GM12878 (cell line): ENCODE measurements at regions not wholly inside any gene's neighbourhood (a gene's known extent, or its start where the extent isn't known, plus 50 kb on each side); places are given as distances from the start of the nearest gene placed in this dataset.

Experiments used
- ATAC-seq: fragments of 200-7000 bp; cut with Tn5 transposase; 3 replicates; pipeline ENCODE4 v1.9.1; 2020; ENCODE audit warnings: mild to moderate bottlenecking, moderate library complexity
- BruUV-seq: library from RNA; stranded (reverse); fragments of 400-500 nt; replicated peaks from 2 replicates; lab custom pipeline; 2021; lab: Mats Ljungman, UMichigan
- CTCF ChIA-PET: fragments of 300-600 bp; sonication (Branson Sonifier 250); formaldehyde crosslinking; extraction: SDS; loops from one replicate; lab custom pipeline; 2021; ENCODE audit warnings: inconsistent platforms; lab: Yijun Ruan, JAX
- POLR2A ChIA-PET: fragments of 350-600 bp; formaldehyde crosslinking; extraction: SDS; loops from one replicate; lab custom pipeline; 2021; ENCODE audit warnings: inconsistent platforms; lab: Charles Lee
- RAD21 ChIA-PET: fragments of 300-600 bp; sonication (Branson Sonifier 250); formaldehyde crosslinking; loops from one replicate; lab custom pipeline; 2023; ENCODE audit warnings: antibody characterized with exemption; ENCODE audit not compliant: unreplicated experiment; lab: Charles Lee
- SMC1A ChIA-PET: fragments of 300-600 bp; sonication (Branson Sonifier 250); formaldehyde crosslinking; loops from one replicate; lab custom pipeline; 2023; ENCODE audit not compliant: unreplicated experiment, uncharacterized antibody; lab: Charles Lee
- DNase-seq: peaks from one replicate; pipeline ENCODE4 v3.0.0-alpha.2; 2011; ENCODE audit warnings: low read depth, low spot score
- FAIRE-seq: peaks from 3 replicates; lab custom pipeline; 2011; peaks lifted over from hg19 to GRCh38; lab: Jason Lieb, UNC
- H2AFZ ChIP-seq: 2 replicates; pipeline ENCODE4 v1.6.0; 2011; ENCODE audit warnings: low read depth, low read length, control low read depth; ENCODE audit not compliant: control insufficient read depth
- H3K27ac ChIP-seq: 2 replicates; pipeline ENCODE4 v1.5.1; 2011; ENCODE audit warnings: control low read depth; ENCODE audit not compliant: control insufficient read depth, insufficient read depth
- H3K27me3 ChIP-seq, 2 experiments: replicated peaks in 1 of 2; 2 replicates each; pipeline versions ENCODE4 v1.6.0 to v1.6.1; 2011; ENCODE audit warnings: low read length in 1 of 2; ENCODE audit not compliant: control insufficient read depth in 2 of 2, insufficient read depth in 2 of 2
- H3K36me3 ChIP-seq, 2 experiments: 2 replicates each; pipeline ENCODE4 v1.5.1; 2011; ENCODE audit warnings: low read length in 1 of 2; ENCODE audit not compliant: control insufficient read depth in 2 of 2, insufficient read depth in 2 of 2
- H3K4me1 ChIP-seq: 2 replicates; pipeline ENCODE4 v1.6.1; 2011; ENCODE audit warnings: mild to moderate bottlenecking, low read length, moderate library complexity, mixed read lengths; ENCODE audit not compliant: control insufficient read depth, insufficient read depth
- H3K4me2 ChIP-seq: 2 replicates; pipeline ENCODE4 v1.6.0; 2011; ENCODE audit warnings: control low read depth; ENCODE audit not compliant: control insufficient read depth, insufficient read depth
- H3K4me3 ChIP-seq: fragments of 200-600 bp; sonication (generic); 2 replicates; pipeline ENCODE4 v1.5.1; 2016
- H3K79me2 ChIP-seq: 2 replicates; pipeline ENCODE4 v1.6.0; 2011; ENCODE audit warnings: low read length; ENCODE audit not compliant: control insufficient read depth, insufficient read depth
- H3K9ac ChIP-seq: 2 replicates; pipeline ENCODE4 v1.8.0; 2011; ENCODE audit warnings: low read length, control low read depth, mixed read lengths; ENCODE audit not compliant: control insufficient read depth, insufficient read depth
- H3K9me3 ChIP-seq: replicated peaks from 3 replicates; pipeline ENCODE4 v1.5.1; 2011; ENCODE audit warnings: mild to moderate bottlenecking, low read length; ENCODE audit not compliant: control insufficient read depth, insufficient read depth
- H4K20me1 ChIP-seq: 2 replicates; pipeline ENCODE4 v1.6.0; 2011; ENCODE audit not compliant: control insufficient read depth, insufficient read depth
- BHLHE40 ChIP-seq, 2 experiments: fragments of 450-650 bp in 1 of 2; IDR thresholded peaks; 2 replicates each; pipeline ENCODE4 v1.6.1; 2011 to 2017; ENCODE audit warnings: low read depth in 2 of 2, borderline replicate concordance in 1 of 2, improper control_type of control experiment in 1 of 2, low read length in 1 of 2, mild to moderate bottlenecking in 1 of 2
- CBFB ChIP-seq: IDR thresholded peaks from 2 replicates; pipeline ENCODE4 v1.6.1; 2016; ENCODE audit warnings: antibody characterized with exemption, low read depth
- CTCF ChIP-seq, 3 experiments: IDR thresholded peaks in 2 of 3; conservative IDR thresholded peaks in 1 of 3; 2 replicates each; pipeline ENCODE4 v1.5.1; 2011; ENCODE audit warnings: low read depth in 3 of 3, low read length in 3 of 3, mild to moderate bottlenecking in 3 of 3, control low read depth in 2 of 3, moderate library complexity in 2 of 3, inconsistent platforms in 1 of 3, mixed read lengths in 1 of 3; ENCODE audit not compliant: control insufficient read depth in 2 of 3, insufficient read depth in 1 of 3; ENCODE audit errors: extremely low read depth in 1 of 3
- DPF2 ChIP-seq: fragments of 450-650 bp; IDR thresholded peaks from 2 replicates; pipeline ENCODE4 v1.6.1; 2017; ENCODE audit warnings: mild to moderate bottlenecking
- HSF1 ChIP-seq: fragments of 150-350 bp; IDR thresholded peaks from 2 replicates; pipeline ENCODE4 v1.6.1; 2014; ENCODE audit warnings: mild to moderate bottlenecking, low read depth, low read length
- JUNB ChIP-seq: IDR thresholded peaks from 2 replicates; pipeline ENCODE4 v1.6.1; 2016; ENCODE audit warnings: antibody characterized with exemption, mild to moderate bottlenecking
- NR2C2 ChIP-seq: IDR thresholded peaks from 2 replicates; pipeline ENCODE4 v1.6.1; 2011; ENCODE audit warnings: borderline replicate concordance, low read depth; ENCODE audit not compliant: control insufficient read depth, insufficient read length
- RBBP5 ChIP-seq: fragments of 200-600 bp; sonication (generic); conservative IDR thresholded peaks from 2 replicates; pipeline ENCODE4 v1.6.1; 2016
- SUZ12 ChIP-seq: fragments of 200-600 bp; sonication (generic); IDR thresholded peaks from one replicate; pipeline ENCODE4 v1.6.1; 2018; ENCODE audit warnings: antibody characterized with exemption, mild to moderate bottlenecking; ENCODE audit not compliant: unreplicated experiment
- TCF12 ChIP-seq: IDR thresholded peaks from 2 replicates; pipeline ENCODE4 v1.6.1; 2011; ENCODE audit warnings: low read depth, mild to moderate bottlenecking, low read length
- ZBED1 ChIP-seq: IDR thresholded peaks from 2 replicates; pipeline ENCODE4 v1.6.1; 2016; ENCODE audit warnings: borderline replicate concordance
- ZZZ3 ChIP-seq: IDR thresholded peaks from 2 replicates; pipeline ENCODE4 v1.6.1; 2011; ENCODE audit warnings: low read depth; ENCODE audit not compliant: control insufficient read depth, insufficient read length
- WGBS: methylation state at CpG from one replicate; pipeline ENCODE4 v1.1.6; 2016; ENCODE audit warnings: low lambda C conversion rate; ENCODE audit not compliant: insufficient replicate concordance, insufficient coverage; ENCODE audit errors: missing lambda C conversion rate; 5-methylcytosine and 5-hydroxymethylcytosine counted together
- in situ Hi-C: fragments of 300-500 bp; cut with MboI; formaldehyde crosslinking; loops from 9 replicates; pipeline ENCODE4 v1.14.3; 2018; ENCODE audit warnings: mixed read lengths
- intact Hi-C: fragments of 100-400 bp; cut with micrococcal nuclease; formaldehyde crosslinking; loops from one replicate; pipeline ENCODE4 v1.14.2; 2022; ENCODE audit not compliant: unreplicated experiment

DNA sequence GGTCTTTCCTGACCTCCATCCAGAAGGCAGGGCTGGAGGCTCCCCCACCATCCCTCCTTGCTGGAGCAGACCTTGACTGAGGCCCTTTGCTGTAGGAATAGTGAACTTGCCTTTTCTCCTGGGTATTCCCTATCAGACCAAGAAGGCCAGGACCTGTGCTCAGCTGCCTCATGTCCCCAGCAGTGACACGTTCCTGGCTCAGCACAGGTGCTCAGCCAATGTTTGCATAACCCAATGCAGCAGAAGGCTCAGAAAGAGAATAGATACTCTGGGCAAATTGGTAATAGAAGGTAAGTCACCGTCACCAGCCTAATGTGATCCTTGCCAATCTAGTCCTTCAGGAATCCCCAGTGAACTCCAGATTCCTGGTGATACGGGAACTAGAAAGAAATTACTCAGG is 96.4 kb downstream of the ACTL7B start (continued):
- TF ChIP-seq CTCF (IDR thresholded peaks at IDR 0.05 in 2 of 3, conservative IDR thresholded peaks at IDR 0.05 in 1 of 3; ENCODE audit: control insufficient read depth in 2 of 3, extremely low read depth in 1 of 3, insufficient read depth in 1 of 3, low read depth in 3 of 3, low read length in 3 of 3) (no peak), JUNB (no peak), RBBP5 (no peak), ZZZ3 (no peak), HSF1 (no peak), SUZ12 (no peak), BHLHE40 (IDR thresholded peaks at IDR 0.05; ENCODE audit: borderline replicate concordance in 1 of 2, low read depth in 2 of 2, low read length in 1 of 2) (no peak), CBFB (no peak), DPF2 (no peak)
- TF ChIP-seq, all 136 proteins: peak for 0

- FAIRE-seq, result no peak
- Histone ChIP-seq H3K27ac (no peak overlapping the region), H3K4me3 (no peak overlapping the region), H2AFZ (no peak overlapping the region), H3K36me3 (no peaks in the 10 kb centered on the region), H3K4me2 (no peak overlapping the region), H3K27me3 (no peaks in the 10 kb centered on the region), H3K79me2 (no peaks in the 10 kb centered on the region), H4K20me1 (no peaks in the 10 kb centered on the region), H3K9ac (no peak overlapping the region), H3K9me3 (no peaks in the 10 kb centered on the region), H3K4me1 (peaks cover 3% of the 10 kb centered on the region; the same call in 1 of the 2 replicates)
- ChIA-PET RAD21 (no interaction called here), POLR2A (no interaction called here), CTCF (no interaction called here), SMC1A (interaction anchor here (1.4 kb wide), 1 partner anchor 1342 kb away, joined by 4 read pairs; no protein-coding TSS in a partner anchor)
- intact Hi-C loops (no loop called here), in situ Hi-C loops (no loop called here)
- no peak for DNase-seq
- 13% methylated on average over 3 of the region's 3 CpGs for WGBS
- no peak for ATAC-seq
- 0 out of 6 replicates have a peak, but pooled peaks of 1 of the 3 experiments have one; percentile 7 for TF ChIP-seq CTCF (IDR thresholded peaks at IDR 0.05 in 2 of 3, conservative IDR thresholded peaks at IDR 0.05 in 1 of 3; ENCODE audit: control insufficient read depth in 2 of 3, extremely low read depth in 1 of 3, insufficient read depth in 1 of 3, low read depth in 3 of 3, low read length in 3 of 3)
- TF ChIP-seq TCF12, result no peak
- TF ChIP-seq ZBED1, result no peak
- TF ChIP-seq NR2C2, result no peak
- no TSS peak for BruUV-seq
Measured at GRCh38 chr9:108756746-108757490, 98.9 kb downstream of the ACTL7B start.
